ENCODE measurements at regions not wholly inside any gene's neighbourhood (a gene's known extent, or its start where the extent isn't known, plus 50 kb on each side); places are given as distances from the start of the nearest gene placed in this dataset.
"Not testable (repeated sequence)": the region's sequence is repeated elsewhere in the genome, so short reads cannot be mapped to it uniquely, and the experiment has no call there.

DNA sequence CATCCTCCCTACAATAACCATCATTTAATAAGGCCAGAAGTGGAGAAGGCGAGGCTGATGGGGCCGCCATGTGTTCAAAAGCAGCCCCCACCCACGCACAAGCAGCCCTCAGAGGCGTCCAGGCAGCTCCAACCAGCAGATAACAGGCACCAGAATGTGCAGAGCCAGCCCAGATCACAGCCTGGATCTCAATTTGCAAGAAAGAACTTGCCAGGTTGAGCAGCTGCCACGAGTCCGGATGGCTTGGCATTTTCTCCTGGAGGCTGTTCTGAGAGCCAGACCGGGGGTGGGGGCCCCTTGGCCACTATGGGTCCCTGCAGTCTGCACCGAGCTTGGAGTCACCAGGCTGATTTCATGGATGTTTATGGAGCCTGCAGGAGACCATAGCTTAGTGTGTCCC is 338.1 kb downstream of the PREX1 start:
- no peak for DNase-seq

DNA sequence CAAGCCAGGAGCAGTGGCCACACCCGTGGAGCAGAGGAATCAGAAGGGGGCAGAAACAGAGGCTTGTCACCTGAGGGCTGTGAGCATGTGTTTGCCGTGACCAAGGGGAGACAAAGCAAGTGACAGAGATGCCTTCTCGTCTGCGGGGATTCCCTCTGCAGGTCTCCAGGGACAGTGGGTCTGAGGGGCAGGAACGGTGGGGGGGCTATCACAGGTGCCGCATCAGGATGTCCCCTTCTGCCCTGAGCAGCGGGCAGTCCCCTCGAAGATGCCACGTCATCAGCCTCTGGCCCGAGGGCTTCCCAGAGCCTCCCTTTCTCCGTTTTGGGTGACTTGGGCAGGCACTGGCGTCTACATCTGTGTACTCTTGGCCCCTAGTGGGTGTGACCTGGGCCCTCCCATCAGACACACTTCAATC is 338.7 kb downstream of the PREX1 start:
- DNase-seq = no peak

DNA sequence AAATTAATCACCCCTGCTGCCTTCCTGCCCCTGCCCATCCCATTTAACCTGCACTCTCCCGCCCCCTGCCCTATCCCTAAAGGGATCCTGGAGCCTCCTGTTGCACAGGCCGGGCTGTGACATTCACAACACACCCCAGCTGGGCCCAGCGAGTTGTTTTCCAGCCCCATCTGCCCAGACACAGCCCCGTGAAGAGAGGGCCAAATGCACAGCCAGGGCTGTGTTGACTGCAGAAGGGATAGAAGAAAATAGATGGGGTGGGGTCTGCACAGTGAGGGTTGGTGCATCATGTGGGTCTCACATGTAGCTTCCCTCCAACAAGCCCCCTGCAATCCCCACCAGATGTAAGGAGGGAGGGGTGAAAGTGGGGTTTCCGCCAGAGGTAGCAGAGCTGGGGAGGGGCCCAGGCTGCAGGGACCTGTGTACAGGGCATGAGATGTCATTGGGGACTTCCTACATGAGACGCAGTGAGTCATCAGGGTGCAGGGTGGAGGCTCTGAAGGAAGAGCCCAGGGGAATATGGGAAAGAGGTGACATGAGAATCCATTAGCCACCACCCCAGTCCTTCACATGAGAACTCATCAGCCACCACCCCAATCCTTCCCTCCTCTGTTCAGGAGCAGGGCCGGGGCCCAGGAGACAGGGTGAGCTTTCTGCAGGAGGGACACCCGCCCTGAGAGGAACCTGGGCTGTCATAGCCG is 339.3 kb downstream of the PREX1 start:
- not testable (repeated sequence) for DNase-seq

DNA sequence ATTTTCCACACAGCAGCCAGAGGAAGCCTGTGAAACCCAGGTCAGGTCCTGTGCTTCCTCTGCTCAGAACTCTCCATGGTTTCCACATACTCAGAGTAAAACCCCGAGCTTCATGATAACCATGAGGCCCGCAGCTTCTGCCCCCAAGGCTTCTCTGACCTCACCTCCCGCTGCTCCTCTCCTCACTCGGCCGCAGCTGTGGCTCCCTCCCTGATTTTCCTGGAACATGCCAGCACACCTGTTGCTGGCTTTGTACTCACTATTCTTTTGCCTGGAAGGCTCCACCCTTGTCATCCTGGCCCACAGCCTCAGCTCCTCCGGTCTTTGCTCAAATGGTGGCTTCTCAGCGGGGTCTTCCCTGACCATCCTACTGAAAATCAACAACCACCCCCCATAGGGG is 341.7 kb downstream of the PREX1 start:
- DNase-seq = no peak

DNA sequence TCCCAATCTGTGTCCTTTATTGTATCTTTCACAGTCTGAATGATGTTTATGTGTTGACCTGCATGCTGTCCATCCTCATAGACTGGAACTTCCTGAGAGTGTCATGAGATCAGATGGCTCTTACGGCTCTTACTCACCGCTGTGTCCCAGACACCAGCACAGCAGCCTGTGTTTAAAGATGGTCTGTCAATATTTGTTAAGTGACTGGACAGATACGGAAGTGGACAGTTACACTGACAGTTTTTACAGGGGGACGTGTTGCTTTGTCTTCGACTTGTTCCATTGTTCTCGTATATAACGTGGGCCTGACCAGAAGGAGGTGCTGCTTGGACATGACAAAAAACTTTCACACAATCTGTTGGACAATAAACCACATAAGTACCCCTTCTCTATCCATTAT is 342.6 kb downstream of the PREX1 start:
- not testable (repeated sequence) for DNase-seq

- DNase-seq = no peak
Measured at GRCh38 chr20:48483334-48484066, 344.3 kb downstream of the PREX1 start.

- no peak for DNase-seq
Measured at GRCh38 chr20:48482790-48483189, 345.0 kb downstream of the PREX1 start.

DNA sequence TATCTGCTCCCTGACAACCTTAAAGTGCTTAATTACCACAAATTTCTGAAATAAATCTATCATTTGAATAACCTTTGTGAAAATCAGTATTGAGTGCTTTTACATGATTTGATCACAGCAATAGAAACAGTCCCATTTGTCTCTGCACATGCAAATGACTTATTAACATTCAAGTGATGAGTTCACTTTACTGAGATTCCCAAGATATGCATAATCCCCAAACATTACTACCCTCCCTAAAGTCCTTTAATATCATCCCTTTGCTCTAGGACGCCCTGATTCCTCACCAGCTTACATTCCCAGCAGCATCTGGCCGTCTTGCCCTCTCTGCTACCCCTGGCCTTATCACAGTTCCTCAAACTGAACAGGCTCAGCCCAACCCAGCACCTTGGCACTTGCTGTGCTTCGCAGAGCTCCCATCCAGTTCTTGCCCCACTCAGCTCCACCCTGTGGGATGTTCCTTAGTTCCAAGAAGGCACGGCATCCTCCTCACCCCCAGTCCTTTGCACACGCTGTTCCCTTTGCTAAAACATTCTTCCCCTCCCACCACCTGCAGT is 347.5 kb downstream of the PREX1 start:
- no peak for DNase-seq

DNA sequence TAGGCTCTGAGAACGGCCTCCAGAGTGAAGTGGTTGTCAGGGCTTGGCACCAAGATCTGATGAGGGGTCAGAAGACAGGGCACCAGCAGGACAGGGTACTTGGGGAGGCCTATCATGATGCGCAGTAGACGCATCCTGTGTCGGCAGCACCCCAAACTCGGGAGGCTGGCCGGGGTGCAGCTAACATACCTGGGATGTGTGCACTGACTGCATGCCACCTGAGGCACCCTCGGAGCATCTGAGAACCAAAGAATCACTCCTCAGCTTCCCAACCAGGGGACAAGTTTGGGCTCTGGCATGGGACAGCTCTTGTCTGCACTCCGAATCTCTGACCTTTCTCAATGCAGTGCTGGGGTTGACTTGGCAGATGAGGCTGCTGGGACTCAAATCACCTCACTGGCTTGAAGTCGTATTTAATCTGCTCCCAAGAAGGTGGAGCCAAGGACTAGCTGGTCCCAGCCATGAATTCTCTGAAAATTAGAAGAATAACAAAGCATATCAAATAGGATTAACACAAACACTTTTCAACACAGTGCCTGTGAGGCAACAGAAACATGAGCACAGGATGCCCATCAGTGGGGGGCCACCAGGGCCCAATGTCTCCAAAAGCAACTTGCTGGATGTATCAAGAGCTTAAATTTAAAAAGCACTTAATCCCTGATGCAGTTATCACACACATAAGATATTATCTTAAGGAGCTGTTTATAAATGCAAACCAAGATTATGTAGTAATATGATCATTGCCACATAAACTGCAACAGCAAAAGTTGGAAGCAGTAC is 348.8 kb downstream of the PREX1 start:
- no peak for DNase-seq

GRCh38 chr20:48478370-48478769 is 349.4 kb downstream of the PREX1 start:
- no peak for DNase-seq

- no peak for DNase-seq
Measured at GRCh38 chr20:48476854-48477253, 350.9 kb downstream of the PREX1 start.

GRCh38 chr20:48474022-48474421 is 353.8 kb downstream of the PREX1 start:
- DNase-seq = no peak

- no peak for DNase-seq
Measured at GRCh38 chr20:48471759-48472408, 355.9 kb downstream of the PREX1 start.

GRCh38 chr20:48471176-48471575 is 356.6 kb downstream of the PREX1 start:
- no peak for DNase-seq

- DNase-seq = no peak
Measured at GRCh38 chr20:48470141-48470540, 357.7 kb downstream of the PREX1 start.

- no peak for DNase-seq
Measured at GRCh38 chr20:48469026-48469425, 358.8 kb downstream of the PREX1 start.

GRCh38 chr20:48468571-48468970 is 359.2 kb downstream of the PREX1 start:
- DNase-seq = no peak

DNA sequence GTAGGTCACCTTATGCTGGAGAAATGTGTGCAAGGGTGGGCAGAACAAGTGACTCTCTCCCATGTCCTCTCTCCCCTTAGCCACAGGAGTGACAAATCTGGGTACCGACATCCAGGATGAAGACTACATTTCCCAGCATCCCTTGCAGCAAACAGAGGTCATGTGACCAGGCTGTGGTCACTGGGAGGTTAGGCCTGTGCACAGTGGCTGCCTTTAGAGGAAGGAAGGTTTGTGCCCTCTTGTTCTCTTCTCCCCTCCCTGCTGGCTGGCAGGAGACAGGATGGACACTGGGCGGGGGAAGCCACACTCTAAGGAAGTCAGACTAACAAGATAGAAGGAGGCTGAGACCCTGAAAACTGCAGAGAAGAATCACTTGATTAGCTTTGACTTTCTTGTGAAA is 360.2 kb downstream of the PREX1 start:
- peak; percentile 5 for DNase-seq

- DNase-seq = no peak
Measured at GRCh38 chr20:48465271-48465670, 362.5 kb downstream of the PREX1 start.

DNA sequence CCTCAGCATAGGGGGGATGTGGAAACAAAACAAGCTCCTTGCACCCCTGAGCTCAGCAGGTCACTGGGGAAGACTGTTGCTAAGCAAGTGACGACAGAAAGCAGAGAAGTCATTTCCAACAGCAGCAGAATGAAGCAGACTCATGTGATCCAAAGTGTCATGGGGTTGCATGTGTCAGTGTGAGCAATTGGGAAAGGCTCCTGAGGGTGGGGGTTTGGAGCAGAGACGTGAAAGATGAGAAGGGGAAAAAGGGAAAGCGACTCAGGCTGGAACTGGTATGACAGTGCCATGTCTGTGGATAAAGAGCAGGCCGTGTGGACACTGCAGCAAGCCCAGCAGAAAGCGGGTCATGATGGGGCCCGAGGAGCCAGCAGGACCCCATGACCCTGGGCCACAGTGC is 363.9 kb downstream of the PREX1 start:
- no peak for DNase-seq

DNA sequence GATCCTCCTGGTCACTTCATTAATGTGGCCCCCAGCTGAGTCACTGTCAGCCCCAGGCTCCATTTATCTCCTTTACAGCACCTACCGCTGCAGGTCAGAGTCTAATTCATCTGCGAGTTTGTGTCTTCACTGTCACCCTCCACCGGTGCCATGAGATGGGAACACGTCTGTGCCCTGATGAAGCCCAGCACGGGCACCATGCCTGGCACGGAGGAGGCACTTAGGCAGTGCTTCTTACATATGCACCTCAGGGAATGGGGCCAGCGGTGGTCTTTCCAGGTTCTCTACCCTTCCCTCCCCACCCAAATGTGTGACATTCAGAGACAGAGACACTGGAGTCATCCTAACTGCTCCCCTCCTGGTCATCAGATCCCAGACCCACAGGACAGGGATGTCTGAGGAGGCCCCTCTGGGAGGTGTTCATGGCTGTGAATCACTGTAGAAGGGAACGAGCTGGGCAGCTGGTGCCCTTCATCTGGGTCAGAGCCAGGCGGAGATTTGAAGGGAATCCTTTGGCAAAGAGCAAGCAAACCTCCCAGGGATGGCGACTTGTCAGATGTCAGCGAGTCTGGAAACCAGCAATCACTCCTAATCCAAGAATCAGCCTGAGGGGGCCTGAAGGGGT is 364.6 kb downstream of the PREX1 start:
- DNase-seq = no peak

DNA sequence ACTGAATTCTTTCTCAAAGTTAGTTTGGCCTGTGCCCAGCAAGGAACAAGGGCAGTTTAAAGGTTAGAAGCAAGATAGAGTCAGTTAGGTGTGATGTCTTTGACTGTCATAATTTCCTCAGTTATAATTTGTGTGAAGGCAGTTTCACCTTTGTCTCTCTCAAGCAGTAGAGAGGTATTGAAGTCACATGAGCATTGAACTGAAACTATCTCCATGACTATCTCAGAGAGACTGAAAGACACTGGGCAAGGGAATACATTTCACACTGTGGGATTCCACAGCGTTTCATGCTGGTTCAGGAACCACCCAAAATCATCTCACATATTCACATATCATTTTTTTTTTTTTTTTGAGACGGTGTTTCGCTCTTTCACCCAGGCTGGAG is 366.1 kb downstream of the PREX1 start:
- DNase-seq = no peak
